Heart right ventricle (tissue), 16 donors: ENCODE measurements at regions not wholly inside any gene's neighbourhood (a gene's known extent, or its start where the extent isn't known, plus 50 kb on each side); places are given as distances from the start of the nearest gene placed in this dataset.

Experiments
- ATAC-seq, 8 donors: fragments of 200-7000 bp; cut with Tn5 transposase; one replicate each; pipeline ENCODE4 v1.9.1; 2020; ENCODE audit warnings: mild to moderate bottlenecking in 8 of 8, moderate library complexity in 8 of 8, moderate number of reproducible peaks in 1 of 8
- DNase-seq, 2 donors: peaks; one replicate each; pipeline ENCODE4 v3.0.0-alpha.2; 2020
- H3K27ac ChIP-seq, 10 donors: fragments of 200-600 bp; sonication (generic) in 2 of 10; one replicate each; pipeline versions ENCODE4 v1.5.0 to v1.8.0; 2020 to 2022; ENCODE audit warnings: mild to moderate bottlenecking in 3 of 10
- H3K27me3 ChIP-seq, 7 donors: fragments of 200-600 bp; one replicate each; pipeline ENCODE4 v1.8.0; 2021 to 2022; ENCODE audit warnings: mild to moderate bottlenecking in 2 of 7
- H3K36me3 ChIP-seq, 9 donors: fragments of 200-600 bp; sonication (generic) in 1 of 9; one replicate each; pipeline versions ENCODE4 v1.5.0 to v1.8.0; 2020 to 2022; ENCODE audit warnings: mild to moderate bottlenecking in 2 of 9
- H3K4me1 ChIP-seq, 9 donors: fragments of 200-600 bp; sonication (generic) in 1 of 9; one replicate each; pipeline versions ENCODE4 v1.5.0 to v1.8.0; 2020 to 2022; ENCODE audit warnings: mild to moderate bottlenecking in 4 of 9
- H3K4me3 ChIP-seq, 10 donors: fragments of 200-600 bp; sonication (generic) in 2 of 10; one replicate each; pipeline versions ENCODE4 v1.5.0 to v1.8.0; 2020 to 2022; ENCODE audit warnings: mild to moderate bottlenecking in 7 of 10, moderate library complexity in 2 of 10
- H3K9me3 ChIP-seq, 11 donors: fragments of 200-600 bp in 10 of 11; sonication (generic) in 2 of 11; one replicate each; pipeline versions ENCODE4 v1.5.0 to v1.8.0; 2013 to 2022; ENCODE audit warnings: mild to moderate bottlenecking in 2 of 11, control low read depth in 1 of 11, moderate library complexity in 1 of 11
- WGBS, 2 donors: extraction: QIAGEN DNeasy Blood & Tissue Kit; methylation state at CpG; one replicate each; pipeline ENCODE4 v1.1.7; 2013; ENCODE audit warnings: inconsistent platforms in 1 of 2; 5-methylcytosine and 5-hydroxymethylcytosine counted together
- intact Hi-C, 10 donors: fragments of 100-400 bp; cut with DNase I; formaldehyde crosslinking; loops; one replicate each; pipeline versions ENCODE4 v1.11.1 to v1.14.2; 2022
- TF ChIP-seq, protein P1 (sequence below), 9 donors: fragments of 200-600 bp; sonication (generic) in 2 of 9; IDR thresholded peaks; one replicate each; pipeline versions ENCODE4 v1.5.0 to v1.8.0; 2021 to 2022; ENCODE audit warnings: antibody characterized with exemption in 9 of 9, mild to moderate bottlenecking in 5 of 9, moderate library complexity in 1 of 9
- donor health status: Arrhythmogenic right ventricular cardiomyopathy.
- donor health status: ischemic (EF 13 %, LVEDD 7.1; RV severe dilation, severe dysfunction).
- donor health status: healthy with polysubstance abuse.
- donor health status: DM: no; HTN: yes; CAD: no.
- donor health status: DM: no; HTN: no; CAD: no.
- donor health status: ischemic (EF 25% LVEDD 6.9; RV normal size, moderate dysfunction).
- donor health status: ischemic (EF 25% LVEDD 5.7; RV mildly dilated, moderate dysfunction).
- donor health status: healthy.
- donor health status: DM: yes; HTN: yes; CAD: no.
- donor health status: Ischemic cardiomyopathy.
- donor health status: ischemic (EF 35%, LVEDD 5.7; RV mildly dilated, moderate dysfunction).
- donor health status: nonischemic (EF 11% LVEDD 7.7; RV severe dilation, severe dysfunction).
- donor health status: DM: yes; HTN: yes; CAD: no.
- donor health status: PGD.
- donor health status: ischemic (EF 29% LVEDD 5.4; RV normal size, mild dysfunction).
- donor health status: nonischemic (EF 23%, LVEDD 6.1; RV moderate dilation, normal function).

DNA sequence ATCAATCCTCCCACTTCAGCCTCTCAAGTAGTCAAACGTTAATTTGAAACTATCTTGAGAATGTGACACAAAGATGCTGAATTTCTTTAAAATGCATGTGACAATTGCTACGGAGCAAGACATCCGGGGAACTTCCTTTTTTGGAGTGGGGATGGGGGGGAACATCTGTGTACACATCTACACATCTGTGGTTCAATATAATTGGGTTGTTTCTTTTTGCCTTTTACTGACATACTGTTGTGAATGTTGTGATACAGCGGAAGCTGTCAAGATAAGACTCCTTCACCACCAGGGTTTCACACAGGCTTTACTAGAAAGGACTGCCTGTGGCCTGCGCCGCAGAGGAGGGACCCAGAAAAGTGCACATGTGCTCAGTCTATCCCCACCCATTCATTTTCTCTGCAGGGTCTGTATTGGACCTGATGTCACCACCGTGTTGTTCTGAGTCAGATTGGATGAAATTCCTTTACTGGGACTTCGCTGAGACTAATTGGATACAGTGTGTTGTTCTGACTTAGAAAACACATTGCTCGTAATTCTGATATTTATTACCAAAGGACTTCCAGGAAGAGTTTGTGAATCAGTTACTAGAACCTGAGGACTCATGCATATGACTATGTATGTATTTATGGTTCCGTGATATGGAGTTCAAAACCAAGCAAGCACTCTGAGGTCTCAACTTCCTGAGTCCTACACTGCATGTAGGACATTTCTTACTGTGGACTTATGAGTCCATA is 98.7 kb upstream of the SGK1 start:
- Histone ChIP-seq H3K36me3 (no peaks in the 10 kb centered on the region), H3K27ac (peak overlapping the region in 1 of 10 donors; percentile 24), H3K4me1 (peaks cover 0 to 49% (median 8%) of the 10 kb centered on the region in 9 donors), H3K4me3 (no peak overlapping the region), H3K9me3 (peaks cover 0 to 14% (median 0%) of the 10 kb centered on the region in 11 donors), H3K27me3 (no peaks in the 10 kb centered on the region)
- DNase-seq, result no peak
- TF ChIP-seq, protein P1, sequence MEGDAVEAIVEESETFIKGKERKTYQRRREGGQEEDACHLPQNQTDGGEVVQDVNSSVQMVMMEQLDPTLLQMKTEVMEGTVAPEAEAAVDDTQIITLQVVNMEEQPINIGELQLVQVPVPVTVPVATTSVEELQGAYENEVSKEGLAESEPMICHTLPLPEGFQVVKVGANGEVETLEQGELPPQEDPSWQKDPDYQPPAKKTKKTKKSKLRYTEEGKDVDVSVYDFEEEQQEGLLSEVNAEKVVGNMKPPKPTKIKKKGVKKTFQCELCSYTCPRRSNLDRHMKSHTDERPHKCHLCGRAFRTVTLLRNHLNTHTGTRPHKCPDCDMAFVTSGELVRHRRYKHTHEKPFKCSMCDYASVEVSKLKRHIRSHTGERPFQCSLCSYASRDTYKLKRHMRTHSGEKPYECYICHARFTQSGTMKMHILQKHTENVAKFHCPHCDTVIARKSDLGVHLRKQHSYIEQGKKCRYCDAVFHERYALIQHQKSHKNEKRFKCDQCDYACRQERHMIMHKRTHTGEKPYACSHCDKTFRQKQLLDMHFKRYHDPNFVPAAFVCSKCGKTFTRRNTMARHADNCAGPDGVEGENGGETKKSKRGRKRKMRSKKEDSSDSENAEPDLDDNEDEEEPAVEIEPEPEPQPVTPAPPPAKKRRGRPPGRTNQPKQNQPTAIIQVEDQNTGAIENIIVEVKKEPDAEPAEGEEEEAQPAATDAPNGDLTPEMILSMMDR (IDR thresholded peaks at IDR 0.05), result no peak
- 74 to 78% methylated on average over 10 of the region's 10 CpGs for WGBS, 2 donors
- intact Hi-C loops, result loop anchor here in 2 of 10 donors (10.0 kb wide), 2 partner anchors 72 to 228 kb away; no protein-coding TSS in a partner anchor
- ATAC-seq, result no peak

DNA sequence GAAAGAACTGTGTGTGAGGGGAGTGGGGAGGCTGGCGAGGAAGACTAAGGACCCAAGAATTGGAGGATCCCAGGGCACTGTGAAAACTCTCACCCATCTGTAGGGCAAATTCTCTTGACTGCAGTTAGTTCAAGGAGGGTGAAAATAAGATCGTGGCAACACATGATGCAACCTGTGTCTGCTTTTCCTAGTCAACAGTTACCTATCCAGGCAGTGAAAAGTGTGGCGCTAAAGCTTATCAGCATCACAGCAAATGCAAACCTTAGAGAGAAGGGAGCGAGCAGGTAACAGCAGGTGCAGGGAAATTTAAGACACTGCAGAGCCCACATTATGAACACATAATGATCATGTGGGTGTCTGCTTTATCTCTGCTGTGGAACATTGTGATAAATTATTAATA is 97.7 kb upstream of the SGK1 start:
- DNase-seq (no peak), ATAC-seq (no peak)
- Histone ChIP-seq H3K27ac (peak overlapping the region in 9 of 10 donors; percentile 31 to 88 (median 69)), H3K9me3 (peaks cover 0 to 20% (median 0%) of the 10 kb centered on the region in 11 donors), H3K36me3 (no peaks in the 10 kb centered on the region), H3K4me1 (peaks cover 0 to 48% (median 8%) of the 10 kb centered on the region in 9 donors), H3K4me3 (no peak overlapping the region), H3K27me3 (no peaks in the 10 kb centered on the region)
- intact Hi-C loops, result loop anchor here in 2 of 10 donors (10.0 kb wide), 2 partner anchors 71 to 229 kb away; no protein-coding TSS in a partner anchor
- WGBS, 2 donors, result 82 to 87% methylated on average over 4 of the region's 4 CpGs
- TF ChIP-seq, protein P1 (IDR thresholded peaks at IDR 0.05), result no peak

DNA sequence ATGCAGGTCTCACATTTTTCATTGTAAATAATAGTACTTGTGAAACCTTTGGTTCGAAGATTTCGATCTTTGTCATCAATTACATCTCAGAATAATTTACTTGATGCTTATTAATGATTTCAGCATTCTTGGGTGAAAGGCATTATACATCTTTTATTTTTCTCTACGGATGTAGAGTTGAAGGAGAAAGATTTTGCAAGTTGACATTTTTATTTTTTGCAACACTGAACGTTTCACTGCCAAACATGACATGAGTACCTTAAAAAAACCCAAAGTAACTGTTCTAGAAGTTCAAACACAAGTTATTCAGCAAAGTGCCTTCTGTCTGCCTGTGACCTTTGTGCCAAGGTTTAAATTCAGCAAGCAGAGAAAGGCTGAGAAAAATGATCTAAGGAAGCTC is 97.3 kb upstream of the SGK1 start:
- no peak for ATAC-seq
- TF ChIP-seq, protein P1 (IDR thresholded peaks at IDR 0.05), result no peak
- peaks cover 0 to 47% (median 8%) of the 10 kb centered on the region in 9 donors for H3K4me1 ChIP-seq
- WGBS, 2 donors, result 60 to 63% methylated on average over 4 of the region's 4 CpGs
- peaks cover 0 to 20% (median 0%) of the 10 kb centered on the region in 11 donors for H3K9me3 ChIP-seq
- H3K27me3 ChIP-seq, result no peaks in the 10 kb centered on the region
- no peak for DNase-seq
- H3K27ac ChIP-seq, result peak overlapping the region in 9 of 10 donors; percentile 31 to 88 (median 69)
- no peak overlapping the region for H3K4me3 ChIP-seq
- no peaks in the 10 kb centered on the region for H3K36me3 ChIP-seq
- intact Hi-C loops, result loop anchor here in 2 of 10 donors (10.0 kb wide), 2 partner anchors 70 to 230 kb away; no protein-coding TSS in a partner anchor

DNA sequence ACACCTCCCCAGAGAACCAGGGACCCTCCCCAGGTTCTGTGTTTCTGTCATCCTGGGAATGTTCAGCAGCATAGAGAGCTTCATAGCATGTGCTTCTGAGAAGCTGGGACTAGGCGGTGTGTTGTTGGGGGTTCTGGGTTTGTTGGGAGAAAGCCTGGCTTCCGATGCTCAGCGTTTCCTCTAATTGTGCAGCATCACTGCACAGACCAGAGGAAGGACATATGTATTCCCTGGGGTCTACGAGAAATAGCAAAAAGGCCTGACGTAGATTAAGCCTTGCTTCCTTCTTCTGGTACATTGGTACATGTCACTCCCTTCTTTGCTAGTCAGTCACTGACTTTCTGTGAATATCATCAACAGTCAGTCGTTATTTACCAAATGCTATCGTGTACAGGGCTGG is 96.9 kb upstream of the SGK1 start:
- ATAC-seq (peak; percentile 65 to 94 (median 87)), DNase-seq (peak in 1 of 2 donors; percentile 32)
- no peaks in the 10 kb centered on the region for H3K27me3 ChIP-seq
- TF ChIP-seq, protein P1 (IDR thresholded peaks at IDR 0.05), result no peak
- H3K4me1 ChIP-seq, result peaks cover 0 to 47% (median 8%) of the 10 kb centered on the region in 9 donors
- 57 to 61% methylated on average over 7 of the region's 7 CpGs for WGBS, 2 donors
- peaks cover 0 to 20% (median 0%) of the 10 kb centered on the region in 11 donors for H3K9me3 ChIP-seq
- peak overlapping the region; percentile 29 to 88 (median 70) for H3K27ac ChIP-seq
- H3K4me3 ChIP-seq, result no peak overlapping the region
- H3K36me3 ChIP-seq, result no peaks in the 10 kb centered on the region
- intact Hi-C loops, result loop anchor here in 3 of 10 donors (5.0 to 10.0 kb wide), 4 partner anchors 70 to 237 kb away; no protein-coding TSS in a partner anchor
